GM06990 (cell line): ENCODE measurements at regions not wholly inside any gene's neighbourhood (a gene's known extent, or its start where the extent isn't known, plus 50 kb on each side); places are given as distances from the start of the nearest gene placed in this dataset.

Source experiments
- DNase-seq: peaks from one replicate; pipeline ENCODE4 v3.0.0-alpha.2; 2011; ENCODE audit not compliant: insufficient read length; ENCODE audit errors: extremely low read depth
- H3K27me3 ChIP-seq: replicated peaks from 2 replicates; pipeline ENCODE4 v1.6.0; 2011; ENCODE audit warnings: low read length; ENCODE audit not compliant: control insufficient read depth, insufficient read depth
- H3K36me3 ChIP-seq: 2 replicates; pipeline ENCODE4 v1.5.1; 2011; ENCODE audit warnings: low read length; ENCODE audit not compliant: control insufficient read depth, insufficient read depth
- H3K4me3 ChIP-seq: replicated peaks from 2 replicates; pipeline ENCODE4 v1.5.1; 2011; ENCODE audit warnings: low read depth, mild to moderate bottlenecking, control low read depth, low read length
- CTCF ChIP-seq: IDR thresholded peaks from 2 replicates; pipeline ENCODE4 v1.5.1; 2011; ENCODE audit warnings: low read length, control low read depth, mild to moderate bottlenecking, inconsistent platforms; ENCODE audit not compliant: insufficient read depth, poor library complexity, severe bottlenecking

GRCh38 chr10:3500408-3500856 lies 284.6 kb downstream of the KLF6 start:
- H3K36me3 ChIP-seq = no peaks in the 10 kb centered on the region
- H3K27me3 ChIP-seq = no peaks in the 10 kb centered on the region
- no peak overlapping the region for H3K4me3 ChIP-seq
- no peak for TF ChIP-seq CTCF
- no peak for DNase-seq

- Histone ChIP-seq H3K4me3 (no peak overlapping the region), H3K27me3 (no peaks in the 10 kb centered on the region), H3K36me3 (no peaks in the 10 kb centered on the region)
- TF ChIP-seq CTCF = no peak
- no peak for DNase-seq
These were observed 285.9 kb downstream of the KLF6 start for GRCh38 chr10:3499120-3499519.

GRCh38 chr10:3497581-3497980 lies 287.4 kb downstream of the KLF6 start:
- H3K27me3 ChIP-seq = no peaks in the 10 kb centered on the region
- TF ChIP-seq CTCF = no peak
- no peak overlapping the region for H3K4me3 ChIP-seq
- no peak for DNase-seq
- no peaks in the 10 kb centered on the region for H3K36me3 ChIP-seq

GRCh38 chr10:3496138-3496537 lies 288.9 kb downstream of the KLF6 start:
- TF ChIP-seq CTCF = no peak
- H3K36me3 ChIP-seq = no peaks in the 10 kb centered on the region

GRCh38 chr10:3495281-3495680 lies 289.7 kb downstream of the KLF6 start:
- no peaks in the 10 kb centered on the region for H3K27me3 ChIP-seq
- no peak for DNase-seq
- TF ChIP-seq CTCF = no peak
- H3K4me3 ChIP-seq = no peak overlapping the region
- no peaks in the 10 kb centered on the region for H3K36me3 ChIP-seq

More at GRCh38 chr10:3496138-3496537, 288.9 kb downstream of the KLF6 start:
- no peak for DNase-seq
- no peak overlapping the region for H3K4me3 ChIP-seq
- H3K27me3 ChIP-seq = no peaks in the 10 kb centered on the region

- Histone ChIP-seq H3K27me3 (no peaks in the 10 kb centered on the region), H3K4me3 (no peak overlapping the region), H3K36me3 (no peaks in the 10 kb centered on the region)
- DNase-seq = no peak
- TF ChIP-seq CTCF = no peak
These were observed 290.2 kb downstream of the KLF6 start for GRCh38 chr10:3494838-3495230.
